Endothelial cell of umbilical vein (primary cell): ENCODE measurements at regions not wholly inside any gene's neighbourhood (a gene's known extent, or its start where the extent isn't known, plus 50 kb on each side); places are given as distances from the start of the nearest gene placed in this dataset.
"Not testable (repeated sequence)": the region's sequence is repeated elsewhere in the genome, so short reads cannot be mapped to it uniquely, and the experiment has no call there.

ENCODE experiments used
- BruUV-seq: library from RNA; stranded (reverse); fragments of 400-500 nt; replicated peaks from 2 replicates; lab custom pipeline; 2021; lab: Mats Ljungman, UMichigan
- CTCF ChIA-PET: fragments of 300-600, 350-600 bp; sonication (Branson Sonifier 250); formaldehyde crosslinking; loops from one replicate; lab custom pipeline; 2021; ENCODE audit warnings: antibody characterized with exemption, inconsistent platforms; lab: Charles Lee
- POLR2A ChIA-PET: fragments of 300-600, 350-600 bp; sonication (Branson Sonifier 250); formaldehyde crosslinking; loops from one replicate; lab custom pipeline; 2021; ENCODE audit warnings: antibody characterized with exemption, inconsistent platforms; lab: Charles Lee
- DNase-seq: peaks from one replicate; pipeline ENCODE4 v3.0.0-alpha.2; 2011; ENCODE audit warnings: low read depth, low spot score
- FAIRE-seq: peaks from 2 replicates; lab custom pipeline; 2011; peaks lifted over from hg19 to GRCh38; lab: Jason Lieb, UNC
- H2AFZ ChIP-seq: 2 replicates; pipeline ENCODE4 v1.6.0; 2012; ENCODE audit warnings: low read depth, low read length, control low read depth, inconsistent platforms
- H3K27ac ChIP-seq: 2 replicates; pipeline ENCODE4 v1.5.1; 2011; ENCODE audit warnings: low read depth, mild to moderate bottlenecking, control low read depth, low read length, moderate library complexity; ENCODE audit not compliant: insufficient read depth
- H3K27me3 ChIP-seq, 2 experiments: 2 replicates each; pipeline versions ENCODE4 v1.6.0 to v1.6.1; 2011; ENCODE audit warnings: low read length in 2 of 2, mixed read lengths in 1 of 2; ENCODE audit not compliant: control insufficient read depth in 2 of 2, insufficient read depth in 2 of 2
- H3K36me3 ChIP-seq, 2 experiments: 2 replicates in 1 of 2; 3 replicates in 1 of 2; pipeline ENCODE4 v1.5.1; 2011; ENCODE audit warnings: low read length in 2 of 2, mild to moderate bottlenecking in 1 of 2, moderate library complexity in 1 of 2; ENCODE audit not compliant: control insufficient read depth in 2 of 2, insufficient read depth in 2 of 2; ENCODE audit errors: extremely low read depth in 1 of 2
- H3K4me1 ChIP-seq: 3 replicates; pipeline ENCODE4 v1.5.1; 2011; ENCODE audit warnings: mild to moderate bottlenecking, low read length; ENCODE audit not compliant: control insufficient read depth, insufficient read depth; ENCODE audit errors: extremely low read depth
- H3K4me2 ChIP-seq: 2 replicates; pipeline ENCODE4 v1.6.1; 2011; ENCODE audit warnings: low read length, control low read depth, mixed read lengths; ENCODE audit not compliant: insufficient read depth
- H3K4me3 ChIP-seq, 3 experiments: fragments of 200-600 bp in 1 of 3; sonication (generic), shearing (Covaris generic) in 1 of 3; replicated peaks in 1 of 3; 2 replicates each; pipeline ENCODE4 v1.5.1; 2011 to 2016; ENCODE audit warnings: control low read depth in 3 of 3, low read length in 3 of 3, mild to moderate bottlenecking in 2 of 3, inconsistent platforms in 1 of 3, low read depth in 1 of 3, moderate library complexity in 1 of 3; ENCODE audit not compliant: insufficient read depth in 1 of 3
- H3K79me2 ChIP-seq: 2 replicates; pipeline ENCODE4 v1.6.0; 2012; ENCODE audit warnings: low read length, inconsistent platforms; ENCODE audit not compliant: control insufficient read depth, insufficient read depth
- H3K9ac ChIP-seq: replicated peaks from 2 replicates; pipeline ENCODE3; 2011; ENCODE audit warnings: low read length, control low read depth; ENCODE audit not compliant: insufficient read depth; ENCODE audit errors: extremely low read depth
- H3K9me1 ChIP-seq: replicated peaks from 3 replicates; pipeline ENCODE4 v1.6.0; 2011; ENCODE audit warnings: mild to moderate bottlenecking, low read length; ENCODE audit not compliant: control insufficient read depth, insufficient read depth; ENCODE audit errors: extremely low read depth
- H3K9me3 ChIP-seq: replicated peaks from 2 replicates; pipeline ENCODE4 v1.5.1; 2012; ENCODE audit warnings: low read length, inconsistent platforms; ENCODE audit not compliant: control insufficient read depth, insufficient read depth
- H4K20me1 ChIP-seq: replicated peaks from 2 replicates; pipeline ENCODE3; 2011; ENCODE audit warnings: mild to moderate bottlenecking, low read length; ENCODE audit not compliant: control insufficient read depth, insufficient read depth; ENCODE audit errors: extremely low read depth
- CTCF ChIP-seq, 2 donors: IDR thresholded peaks; 1 replicate in 1 of 2; 2 replicates in 1 of 2; pipeline ENCODE4 v1.5.1; 2011; ENCODE audit warnings: low read length in 2 of 2, mild to moderate bottlenecking in 2 of 2, moderate library complexity in 2 of 2, control low read depth in 1 of 2, inconsistent platforms in 1 of 2, low read depth in 1 of 2; ENCODE audit not compliant: insufficient read depth in 1 of 2; ENCODE audit errors: extremely low read depth in 1 of 2
- EZH2 ChIP-seq: IDR thresholded peaks from 2 replicates; pipeline ENCODE4 v1.6.1; 2012; ENCODE audit warnings: borderline replicate concordance, low read depth, mild to moderate bottlenecking, moderate library complexity, low read length, inconsistent platforms; ENCODE audit not compliant: severe bottlenecking
- FOS ChIP-seq: IDR thresholded peaks from 2 replicates; pipeline ENCODE4 v1.6.1; 2011; ENCODE audit warnings: mild to moderate bottlenecking, low read length, moderate library complexity, borderline replicate concordance; ENCODE audit not compliant: insufficient read depth
- GATA2 ChIP-seq: IDR thresholded peaks from 2 replicates; pipeline ENCODE4 v1.7.0; 2011; ENCODE audit warnings: low read depth, mild to moderate bottlenecking, moderate library complexity, mixed read lengths, low read length; ENCODE audit not compliant: insufficient read length, insufficient read depth
- JUN ChIP-seq: IDR thresholded peaks from 2 replicates; pipeline ENCODE4 v1.6.1; 2011; ENCODE audit warnings: borderline replicate concordance, low read depth; ENCODE audit not compliant: insufficient read length, insufficient read depth
- MAX ChIP-seq: IDR thresholded peaks from 2 replicates; pipeline ENCODE4 v1.6.1; 2011; ENCODE audit not compliant: insufficient read depth, insufficient read length
- MYC ChIP-seq: IDR thresholded peaks from one replicate; pipeline ENCODE4 v1.6.1; 2011; ENCODE audit warnings: mild to moderate bottlenecking, low read depth, low read length
- POLR2A ChIP-seq: IDR thresholded peaks from 2 replicates; pipeline ENCODE4 v1.6.1; 2012; ENCODE audit warnings: low read depth, mild to moderate bottlenecking, control low read depth, low read length
- POLR2AphosphoS5 ChIP-seq: IDR thresholded peaks from 2 replicates; pipeline ENCODE4 v1.6.1; 2012; ENCODE audit warnings: low read depth, mild to moderate bottlenecking, control low read depth, low read length, moderate library complexity; ENCODE audit not compliant: insufficient read depth
- dilution Hi-C: fragments of 300-500 bp; cut with MboI; formaldehyde crosslinking; loops from one replicate; pipeline ENCODE4 v1.15.0; 2019; ENCODE audit warnings: low sequenced_read_pairs; ENCODE audit not compliant: extremely low pct_ligation_motif_present
- intact Hi-C: fragments of 100-400 bp; cut with micrococcal nuclease; formaldehyde crosslinking; loops from one replicate; pipeline ENCODE4 v1.10.0; 2022

- Histone ChIP-seq H3K9ac (no peak overlapping the region), H2AFZ (peak overlapping the region; percentile 72), H3K4me3 (peak overlapping the region in 1 of 3 experiments; percentile 11), H3K27me3 (no peaks in the 10 kb centered on the region), H3K4me1 (peaks cover 11% of the 10 kb centered on the region), H3K36me3 (no peaks in the 10 kb centered on the region), H3K27ac (peak overlapping the region; percentile 23), H3K9me1 (no peaks in the 10 kb centered on the region), H4K20me1 (no peaks in the 10 kb centered on the region), H3K9me3 (no peaks in the 10 kb centered on the region), H3K4me2 (peak overlapping the region; percentile 38), H3K79me2 (no peaks in the 10 kb centered on the region)
- peak; percentile 84 for FAIRE-seq
- no TSS peak for BruUV-seq
- TF ChIP-seq EZH2, result no peak
- TF ChIP-seq MAX, result no peak
- no peak for TF ChIP-seq GATA2
- peak; percentile 40 for TF ChIP-seq MYC
- no peak for TF ChIP-seq CTCF (IDR thresholded peaks at IDR 0.05; ENCODE audit: extremely low read depth in 1 of 2, insufficient read depth in 1 of 2, low read depth in 1 of 2, low read length in 2 of 2)
- TF ChIP-seq POLR2AphosphoS5, result peak; percentile 52
- TF ChIP-seq POLR2A, result no peak
- TF ChIP-seq FOS, result peak; percentile 63
- no peak for TF ChIP-seq JUN
- dilution Hi-C loops, result no loop called here
- intact Hi-C loops, result loop anchor here (1.0 to 2.0 kb wide), 2 partner anchors 71 to 163 kb away; partner anchors contain the start of gene AVL9
- ChIA-PET CTCF (interaction anchor here (0.8 kb wide), 1 partner anchor 18 kb away, joined by 3 read pairs; no protein-coding TSS in a partner anchor), POLR2A (no interaction called here)
- peak; percentile 55 for DNase-seq
These were observed 162.7 kb downstream of the AVL9 start for GRCh38 chr7:32658034-32658433.

GRCh38 chr7:32654549-32654948, 159.3 kb downstream of the AVL9 start:
- H3K4me3 ChIP-seq, H3K9me1 ChIP-seq, H3K9me3 ChIP-seq, H2AFZ ChIP-seq, H4K20me1 ChIP-seq, DNase-seq, H3K27me3 ChIP-seq, H3K4me2 ChIP-seq, POLR2A ChIA-PET, dilution Hi-C loops, BruUV-seq, H3K36me3 ChIP-seq, intact Hi-C loops, FAIRE-seq, H3K79me2 ChIP-seq, H3K27ac ChIP-seq, H3K9ac ChIP-seq, CTCF ChIA-PET: not testable (repeated sequence)
- H3K4me1 ChIP-seq, result peaks cover 11% of the 10 kb centered on the region

GRCh38 chr7:32650356-32650755, 155.1 kb downstream of the AVL9 start:
- H3K4me1 ChIP-seq, CTCF ChIA-PET, FAIRE-seq, dilution Hi-C loops, DNase-seq, H3K79me2 ChIP-seq, H3K4me3 ChIP-seq, H3K36me3 ChIP-seq, H3K4me2 ChIP-seq, H3K27ac ChIP-seq, H2AFZ ChIP-seq, BruUV-seq, POLR2A ChIA-PET, H3K9me3 ChIP-seq, intact Hi-C loops, H4K20me1 ChIP-seq, H3K9me1 ChIP-seq, H3K9ac ChIP-seq, H3K27me3 ChIP-seq: not testable (repeated sequence)
